ENCODE measurements at regions not wholly inside any gene's neighbourhood (a gene's known extent, or its start where the extent isn't known, plus 50 kb on each side); places are given as distances from the start of the nearest gene placed in this dataset.

DNA sequence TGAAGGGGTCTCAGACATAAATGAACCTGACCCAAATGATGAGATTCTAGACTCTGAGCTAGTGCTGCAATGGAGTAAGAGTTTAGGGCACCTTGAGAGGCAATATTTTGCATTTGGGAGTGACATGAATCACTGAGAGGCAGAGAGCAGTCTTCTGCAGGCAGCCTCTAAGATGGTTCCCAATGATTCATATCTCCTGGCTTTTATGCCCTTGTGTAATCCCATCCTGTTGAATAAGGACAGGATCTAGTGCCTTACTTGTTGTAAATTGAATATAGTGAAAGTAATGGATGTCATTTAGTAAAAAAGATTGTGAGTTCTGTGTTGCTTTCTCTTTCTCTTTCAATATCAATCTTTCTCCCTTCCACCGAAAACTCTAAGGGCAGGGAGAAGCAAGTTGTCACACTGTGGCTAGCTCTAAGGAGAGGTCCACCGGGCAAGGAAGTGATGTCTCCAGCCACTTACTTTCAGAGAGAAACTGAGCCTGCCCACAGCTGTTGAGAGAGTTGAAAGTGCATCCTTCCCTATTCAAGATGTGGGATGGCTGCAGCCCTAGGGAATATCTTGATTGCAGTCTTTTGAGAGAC, 144.7 kb downstream of the TRIB2 start:
- DNase-seq (no peak), ATAC-seq (peak; percentile 26)
- intact Hi-C loops (cut with micrococcal nuclease): no loop called here

DNA sequence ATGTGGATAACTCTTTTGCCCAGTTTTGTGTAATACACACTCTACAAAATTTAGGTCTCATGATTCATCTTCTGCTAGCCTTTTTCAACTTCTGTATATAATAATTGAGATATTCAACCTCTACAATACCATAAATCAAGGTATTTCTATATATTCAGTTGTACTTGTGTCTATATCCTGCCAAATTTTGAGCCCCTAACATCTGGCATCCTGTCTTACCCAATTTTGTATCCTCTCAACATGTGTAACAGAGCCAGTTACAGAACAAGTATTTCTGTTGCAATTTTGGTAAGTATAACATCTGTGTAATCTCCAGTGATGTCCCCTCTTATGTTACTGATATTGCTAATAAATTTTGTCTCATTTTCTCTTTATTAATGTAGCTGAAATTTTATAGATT, 145.8 kb downstream of the TRIB2 start:
- DNase-seq: no peak
- intact Hi-C loops (cut with micrococcal nuclease): no loop called here
- no peak for ATAC-seq

DNA sequence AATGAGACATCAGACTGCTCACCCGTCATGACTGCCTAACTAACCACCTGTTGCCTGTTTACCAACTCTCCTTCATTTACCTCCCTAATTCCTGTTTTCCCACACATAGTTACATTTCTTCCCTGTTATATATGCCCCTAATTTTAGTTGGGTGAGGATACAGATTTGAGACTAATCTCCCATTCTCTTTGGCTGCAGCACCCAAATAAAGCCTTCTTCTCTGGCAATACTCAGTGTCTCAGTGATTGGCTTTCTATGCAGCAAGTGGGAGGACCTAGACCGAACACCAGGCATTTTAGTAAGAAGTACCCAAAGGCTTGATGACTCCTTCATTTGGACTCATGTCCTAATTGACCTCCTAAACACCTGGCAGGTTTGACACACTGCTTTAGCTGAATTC, 147.2 kb downstream of the TRIB2 start:
- ATAC-seq: no peak
- no peak for DNase-seq
- intact Hi-C loops (cut with micrococcal nuclease): no loop called here

DNA sequence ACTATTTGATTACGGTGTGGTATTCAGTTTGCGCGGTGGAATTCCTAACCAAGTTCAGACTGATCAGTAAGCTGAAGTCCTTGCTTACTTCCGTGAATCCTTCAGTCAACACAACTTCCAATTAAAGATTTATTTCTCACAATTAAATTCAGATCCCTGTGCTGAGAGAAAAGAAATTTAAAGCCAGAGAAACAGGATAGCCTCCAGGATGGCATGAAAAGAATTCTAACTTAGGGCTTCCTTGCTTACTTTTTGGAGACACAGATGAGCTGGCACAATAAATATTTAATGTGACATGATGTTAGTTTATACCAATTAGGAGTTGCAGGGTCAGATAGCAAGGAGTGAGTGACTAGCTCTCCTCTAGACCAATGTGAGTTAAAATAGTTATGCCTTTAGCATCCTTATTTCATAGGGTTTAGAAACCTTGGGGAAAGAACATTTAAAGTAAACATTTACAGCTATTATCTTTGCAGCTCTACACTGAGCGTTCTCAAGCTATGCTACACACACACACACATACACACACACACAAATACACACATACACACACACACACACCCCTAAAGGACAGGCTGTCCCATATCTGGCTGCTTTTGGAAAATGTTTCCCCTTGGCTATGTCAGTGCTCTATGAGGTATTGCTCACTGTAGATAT, 151.0 kb downstream of the TRIB2 start:
- no peak for DNase-seq
- intact Hi-C loops (cut with micrococcal nuclease): no loop called here

DNA sequence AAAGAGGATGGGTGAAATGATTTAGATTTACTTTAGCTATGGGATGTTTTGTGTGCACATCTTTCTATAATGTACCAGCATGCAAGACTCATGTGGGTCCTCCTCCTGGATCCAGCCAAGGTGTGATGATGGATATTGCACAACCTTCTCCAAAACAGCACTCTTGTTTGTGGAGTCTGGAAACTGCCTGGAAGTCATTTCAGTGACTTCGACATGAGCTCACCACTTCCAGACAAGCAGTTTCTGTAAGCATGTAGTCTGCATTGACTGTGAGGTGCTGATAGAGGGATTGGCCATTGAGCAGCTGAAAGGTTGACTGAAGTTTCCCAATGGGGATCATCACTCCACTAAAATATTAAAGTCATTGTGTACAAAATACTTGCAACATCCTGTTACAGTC, 154.0 kb downstream of the TRIB2 start:
- ATAC-seq (peak; percentile 65), DNase-seq (no peak)
- intact Hi-C loops (cut with micrococcal nuclease): no loop called here

More for the DNA sequence above, 151.0 kb downstream of the TRIB2 start:
- ATAC-seq: no peak

DNA sequence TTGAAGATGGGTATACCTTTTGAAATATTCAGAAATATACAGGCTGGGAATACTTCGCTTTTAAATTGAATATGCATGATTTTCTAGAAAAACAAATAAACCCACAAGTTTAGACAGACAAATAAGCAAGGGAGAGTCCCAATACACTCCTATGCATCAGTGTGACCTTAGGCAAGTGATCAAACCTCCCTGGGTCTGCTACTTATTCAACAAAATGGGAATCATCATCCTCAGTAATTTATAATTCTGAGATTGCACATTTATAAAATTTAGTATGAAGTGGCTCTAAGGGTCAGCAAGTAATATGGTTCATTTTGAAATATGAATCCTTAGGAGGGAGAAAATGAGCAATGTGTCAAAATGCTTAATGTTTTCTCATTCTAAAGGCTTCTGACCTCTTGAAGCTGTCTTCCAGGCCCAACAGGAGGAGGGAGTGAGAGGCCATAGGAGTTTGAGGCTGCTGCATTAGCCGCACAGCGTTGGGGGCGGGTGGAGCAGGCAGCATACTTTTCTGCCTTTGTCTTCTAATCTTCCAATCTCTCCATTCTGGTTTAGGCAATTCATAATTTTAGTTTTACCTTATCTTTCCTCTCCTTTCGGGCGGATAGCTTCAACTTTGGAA, 155.1 kb downstream of the TRIB2 start:
- DNase-seq: no peak
- intact Hi-C loops (cut with micrococcal nuclease): no loop called here
- ATAC-seq: no peak

DNA sequence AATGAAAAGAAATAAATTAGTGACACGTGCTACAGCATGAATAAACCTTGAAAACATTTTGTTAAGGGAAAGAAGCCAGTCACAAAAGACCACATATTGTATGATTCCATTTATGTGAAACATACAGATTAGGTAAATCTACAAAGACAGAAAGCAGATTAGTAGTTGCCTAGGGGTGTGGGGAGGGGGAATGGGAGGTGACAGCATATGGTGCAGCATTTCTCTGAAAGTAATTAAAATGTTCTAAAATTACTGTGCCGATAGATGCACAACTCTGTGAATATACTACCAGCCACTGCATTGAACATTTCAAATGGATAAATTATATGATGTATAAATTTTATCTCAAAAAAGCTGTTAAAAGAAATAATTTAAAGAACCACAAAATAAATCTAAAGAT, 161.0 kb downstream of the TRIB2 start:
- no peak for DNase-seq
- ATAC-seq: no peak
- intact Hi-C loops (cut with micrococcal nuclease): no loop called here

GRCh38 chr2:12879649-12880048, 162.9 kb downstream of the TRIB2 start:
- no peak for DNase-seq
- ATAC-seq: no peak
- intact Hi-C loops (cut with micrococcal nuclease): no loop called here

DNA sequence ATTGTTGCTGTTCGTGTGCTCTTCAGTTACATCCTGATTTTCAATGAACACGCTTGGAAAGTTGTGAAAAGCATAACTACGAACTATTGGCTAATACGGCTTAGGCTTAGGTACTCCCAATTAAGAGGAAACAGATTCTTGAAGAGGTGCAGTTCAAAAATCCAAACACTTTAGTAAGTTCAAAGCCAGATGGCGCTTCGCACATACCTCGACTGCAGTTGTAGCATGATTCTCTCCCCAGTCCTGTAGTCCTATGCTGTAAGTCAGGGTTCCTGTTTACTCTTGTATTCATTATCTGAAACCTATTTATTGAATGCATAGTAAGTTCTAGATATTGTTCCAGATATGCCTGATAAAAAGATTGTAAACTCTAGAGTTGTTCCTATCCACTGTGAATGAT, 165.2 kb downstream of the TRIB2 start:
- intact Hi-C loops (cut with micrococcal nuclease): no loop called here
- no peak for DNase-seq
- no peak for ATAC-seq

DNA sequence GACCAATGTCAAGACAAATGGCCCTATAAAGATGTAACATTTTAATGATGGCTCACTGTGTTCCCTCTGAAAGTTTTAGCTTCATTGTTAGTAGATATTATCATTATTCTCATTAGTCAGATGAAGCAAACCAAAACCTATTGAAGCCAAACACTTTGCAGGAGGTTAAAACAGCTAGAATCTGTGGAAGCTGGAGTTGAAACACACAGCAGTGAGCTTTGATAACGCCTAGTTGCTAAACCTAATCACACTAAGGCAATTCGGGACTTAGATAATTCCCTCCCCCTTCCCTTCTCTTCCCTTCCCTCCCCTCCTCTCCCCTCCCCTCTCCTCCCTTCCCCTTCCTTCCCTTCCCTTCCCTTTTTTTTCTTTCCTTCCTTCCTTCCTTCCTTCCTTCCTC, 165.7 kb downstream of the TRIB2 start:
- no peak for ATAC-seq
- no peak for DNase-seq
- intact Hi-C loops (cut with micrococcal nuclease): no loop called here

- intact Hi-C loops (cut with micrococcal nuclease): no loop called here
- DNase-seq (no peak), ATAC-seq (peak; percentile 32)
These were observed 167.2 kb downstream of the TRIB2 start for GRCh38 chr2:12883906-12884305.

- ATAC-seq (peak; percentile 88), DNase-seq (peak; percentile 38)
- intact Hi-C loops (cut with micrococcal nuclease): no loop called here
These were observed 168.1 kb downstream of the TRIB2 start for GRCh38 chr2:12884713-12885282.

- no peak for ATAC-seq
- intact Hi-C loops (cut with micrococcal nuclease): no loop called here
- no peak for DNase-seq
These were observed 173.3 kb downstream of the TRIB2 start for GRCh38 chr2:12890066-12890465.

GRCh38 chr2:12890481-12890991, 173.8 kb downstream of the TRIB2 start:
- intact Hi-C loops (cut with micrococcal nuclease): no loop called here
- DNase-seq: no peak
- ATAC-seq: no peak

DNA sequence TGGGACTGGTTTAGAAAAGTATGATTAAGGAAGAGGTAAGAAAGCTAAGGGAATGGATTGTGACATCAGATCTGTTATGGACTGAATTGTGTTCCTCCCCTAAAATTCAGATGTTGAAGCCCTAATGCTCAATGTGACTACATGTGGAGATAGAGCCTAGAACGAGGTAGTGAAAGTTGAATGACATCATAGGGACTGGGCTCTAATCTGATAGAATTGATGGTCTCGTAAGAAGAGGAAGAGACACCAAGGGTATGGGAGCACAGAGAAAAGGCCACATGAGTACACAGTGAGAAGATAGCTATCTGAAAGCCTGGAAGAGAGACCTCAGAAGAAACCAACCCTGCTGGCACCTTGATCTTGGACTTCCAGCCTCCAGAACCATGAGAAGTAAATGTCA, 178.3 kb downstream of the TRIB2 start:
- ATAC-seq (no peak), DNase-seq (no peak)
- intact Hi-C loops (cut with micrococcal nuclease): no loop called here

DNA sequence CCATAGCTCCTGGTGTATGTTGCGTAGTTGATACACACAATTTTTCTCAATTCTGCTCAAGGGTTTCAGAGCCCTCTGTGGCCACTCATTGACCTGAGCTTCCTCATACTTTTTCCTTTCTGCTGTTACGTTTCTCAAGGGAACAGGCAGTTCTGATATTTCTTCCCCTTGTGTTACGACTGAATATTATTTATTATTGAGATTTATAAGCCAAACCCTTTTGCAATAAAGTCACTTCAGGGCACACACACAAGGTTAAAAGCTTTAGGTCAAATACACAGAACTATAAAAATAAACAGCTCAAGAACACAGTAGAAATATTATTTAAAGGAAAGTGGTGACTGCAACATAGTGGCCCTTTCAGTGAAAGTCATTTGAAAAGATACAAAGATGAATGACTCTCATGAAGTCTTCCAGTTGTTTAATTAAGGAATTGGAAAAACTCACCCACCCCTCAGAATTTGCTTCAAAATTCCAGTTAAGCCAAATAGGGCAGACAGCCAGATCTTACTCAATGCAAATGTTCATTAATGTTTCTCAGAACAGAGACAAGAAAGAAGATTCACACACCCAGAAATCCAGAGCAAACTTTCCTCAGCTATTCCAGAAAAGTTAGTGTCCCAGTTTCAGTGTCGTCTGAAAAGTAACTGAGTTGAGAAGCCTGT, 179.7 kb downstream of the TRIB2 start:
- ATAC-seq (no peak), DNase-seq (no peak)
- intact Hi-C loops (cut with micrococcal nuclease): no loop called here

DNA sequence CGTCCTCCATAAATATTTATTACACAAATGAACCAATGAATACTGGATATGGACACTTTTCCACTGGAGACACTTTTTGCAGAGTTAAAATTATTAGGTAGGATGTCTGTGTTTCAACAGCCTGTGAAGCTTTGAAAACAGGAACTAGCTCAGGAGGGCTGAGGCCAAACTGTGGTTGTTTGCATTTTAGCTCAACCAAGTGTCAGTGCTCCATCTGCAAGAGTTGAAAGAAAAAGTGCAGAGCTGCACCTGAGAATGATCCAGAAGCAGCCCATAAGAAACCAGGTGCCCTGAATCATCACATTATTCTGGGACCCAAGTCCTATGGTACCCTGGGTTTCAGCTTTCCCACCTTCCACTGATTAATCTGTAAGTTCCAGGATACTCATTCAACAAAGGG, 180.4 kb downstream of the TRIB2 start:
- ATAC-seq (no peak), DNase-seq (no peak)
- intact Hi-C loops (cut with micrococcal nuclease): no loop called here

DNA sequence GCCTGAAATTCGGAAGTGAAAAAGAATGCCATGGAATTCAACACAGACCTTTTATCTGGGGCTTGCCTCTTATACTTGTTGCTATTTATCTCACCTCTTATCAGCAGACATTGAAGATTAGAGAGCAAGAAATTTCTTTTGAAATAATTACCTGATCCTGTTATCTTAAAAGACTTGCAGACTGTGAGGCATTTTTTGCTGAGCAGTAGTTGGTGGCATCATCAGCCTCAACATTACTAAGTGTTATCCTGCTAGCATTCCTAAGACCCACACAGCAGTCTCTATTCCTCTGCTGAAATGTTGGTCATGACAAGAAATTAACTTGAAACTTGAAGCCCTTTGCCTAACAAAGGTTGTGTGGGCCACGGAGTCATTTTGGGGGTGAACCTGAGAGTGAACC, 186.5 kb downstream of the TRIB2 start:
- DNase-seq (no peak), ATAC-seq (no peak)
- intact Hi-C loops (cut with micrococcal nuclease): no loop called here

GRCh38 chr2:12910431-12910830, 193.7 kb downstream of the TRIB2 start:
- DNase-seq: no peak
- intact Hi-C loops (cut with micrococcal nuclease): no loop called here
- no peak for ATAC-seq

GRCh38 chr2:12915787-12916186, 199.1 kb downstream of the TRIB2 start:
- no peak for DNase-seq
- intact Hi-C loops (cut with micrococcal nuclease): no loop called here
- ATAC-seq: no peak
